ENCODE measurements at regions not wholly inside any gene's neighbourhood (a gene's known extent, or its start where the extent isn't known, plus 50 kb on each side); places are given as distances from the start of the nearest gene placed in this dataset.
A peak's percentile ranks its signal among the peaks of the same experiment; 100 is the strongest.

- TF ChIP-seq MYBL2 (IDR thresholded peaks at IDR 0.05; ENCODE audit: low read depth) (no peak), MYBL2 (CRISPR knock-in tag; IDR thresholded peaks at IDR 0.05; ENCODE audit: borderline replicate concordance) (no peak), ZNF696 (CRISPR knock-in tag; conservative IDR thresholded peaks at IDR 0.05) (no peak), MYNN (IDR thresholded peaks at IDR 0.05) (no peak), MYNN (CRISPR knock-in tag; IDR thresholded peaks at IDR 0.05) (no peak), PCBP2 (IDR thresholded peaks at IDR 0.05; ENCODE audit: low read depth, low read length, poor library complexity, severe bottlenecking) (no peak), FOXA1 (IDR thresholded peaks at IDR 0.05; ENCODE audit: borderline replicate concordance) (no peak), POLR2A (conservative IDR thresholded peaks at IDR 0.05) (no peak), RBM17 (IDR thresholded peaks at IDR 0.05; ENCODE audit: borderline replicate concordance, low read depth, low read length) (no peak), TCF7 (IDR thresholded peaks at IDR 0.05; ENCODE audit: borderline replicate concordance) (no peak), EP300 (IDR thresholded peaks at IDR 0.05; ENCODE audit: low read length) (no peak), EZH2 (IDR thresholded peaks at IDR 0.05; ENCODE audit: borderline replicate concordance, low read depth, low read length) (no peak), DPF2 (IDR thresholded peaks at IDR 0.05) (no peak), ZNF274 (IDR thresholded peaks at IDR 0.05; ENCODE audit: borderline replicate concordance, low read depth, low read length) (no peak)
- TF ChIP-seq, protein P1, sequence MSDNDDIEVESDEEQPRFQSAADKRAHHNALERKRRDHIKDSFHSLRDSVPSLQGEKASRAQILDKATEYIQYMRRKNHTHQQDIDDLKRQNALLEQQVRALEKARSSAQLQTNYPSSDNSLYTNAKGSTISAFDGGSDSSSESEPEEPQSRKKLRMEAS (CRISPR knock-in tag; IDR thresholded peaks at IDR 0.05) = no peak
- TF ChIP-seq, protein P2, sequence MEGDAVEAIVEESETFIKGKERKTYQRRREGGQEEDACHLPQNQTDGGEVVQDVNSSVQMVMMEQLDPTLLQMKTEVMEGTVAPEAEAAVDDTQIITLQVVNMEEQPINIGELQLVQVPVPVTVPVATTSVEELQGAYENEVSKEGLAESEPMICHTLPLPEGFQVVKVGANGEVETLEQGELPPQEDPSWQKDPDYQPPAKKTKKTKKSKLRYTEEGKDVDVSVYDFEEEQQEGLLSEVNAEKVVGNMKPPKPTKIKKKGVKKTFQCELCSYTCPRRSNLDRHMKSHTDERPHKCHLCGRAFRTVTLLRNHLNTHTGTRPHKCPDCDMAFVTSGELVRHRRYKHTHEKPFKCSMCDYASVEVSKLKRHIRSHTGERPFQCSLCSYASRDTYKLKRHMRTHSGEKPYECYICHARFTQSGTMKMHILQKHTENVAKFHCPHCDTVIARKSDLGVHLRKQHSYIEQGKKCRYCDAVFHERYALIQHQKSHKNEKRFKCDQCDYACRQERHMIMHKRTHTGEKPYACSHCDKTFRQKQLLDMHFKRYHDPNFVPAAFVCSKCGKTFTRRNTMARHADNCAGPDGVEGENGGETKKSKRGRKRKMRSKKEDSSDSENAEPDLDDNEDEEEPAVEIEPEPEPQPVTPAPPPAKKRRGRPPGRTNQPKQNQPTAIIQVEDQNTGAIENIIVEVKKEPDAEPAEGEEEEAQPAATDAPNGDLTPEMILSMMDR (IDR thresholded peaks at IDR 0.05 in 2 of 3, conservative IDR thresholded peaks at IDR 0.05 in 1 of 3; ENCODE audit: insufficient read depth in 2 of 3, low read depth in 1 of 3, low read length in 3 of 3) = peak; percentile 53 to 79 (median 65); a peak in 5 of 6 replicates
Measured at GRCh38 chr10:46223064-46223480, 63.7 kb upstream of the ANTXRL start.

All from K562 (cell line).